ENCODE measurements at regions not wholly inside any gene's neighbourhood (a gene's known extent, or its start where the extent isn't known, plus 50 kb on each side); places are given as distances from the start of the nearest gene placed in this dataset.

GRCh38 chr20:60326821-60327220 is 368.6 kb downstream of the CDH26 start (continued):
- TF ChIP-seq, protein P1, sequence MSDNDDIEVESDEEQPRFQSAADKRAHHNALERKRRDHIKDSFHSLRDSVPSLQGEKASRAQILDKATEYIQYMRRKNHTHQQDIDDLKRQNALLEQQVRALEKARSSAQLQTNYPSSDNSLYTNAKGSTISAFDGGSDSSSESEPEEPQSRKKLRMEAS (IDR thresholded peaks at IDR 0.05): no peak
- TF ChIP-seq YY1 (IDR thresholded peaks at IDR 0.05; ENCODE audit: low read depth, low read length) (no peak), TBP (IDR thresholded peaks at IDR 0.05; ENCODE audit: low read depth, low read length) (no peak), BCL11A (IDR thresholded peaks at IDR 0.05; ENCODE audit: low read depth in 2 of 2, low read length in 2 of 2) (no peak)

Data from H1 (cell line).